Type B pancreatic cell (in vitro differentiated cells): ENCODE measurements at regions not wholly inside any gene's neighbourhood (a gene's known extent, or its start where the extent isn't known, plus 50 kb on each side); places are given as distances from the start of the nearest gene placed in this dataset.

Experiments
- DNase-seq: peaks from one replicate; pipeline ENCODE4 v3.0.0; 2021; ENCODE audit warnings: mixed read lengths; ENCODE audit not compliant: unreplicated experiment; ENCODE audit errors: extremely low spot score
- H3K27ac Mint-ChIP-seq: 2 replicates; pipeline ENCODE4 v1.8.0; 2021; ENCODE audit warnings: mild to moderate bottlenecking, mixed read lengths
- H3K27me3 Mint-ChIP-seq: 2 replicates; pipeline ENCODE4 v1.8.0; 2021; ENCODE audit warnings: mixed read lengths
- H3K36me3 Mint-ChIP-seq: 2 replicates; pipeline ENCODE4 v1.8.0; 2021; ENCODE audit warnings: mixed read lengths
- H3K4me1 Mint-ChIP-seq: one replicate; pipeline ENCODE4 v1.8.0; 2021; ENCODE audit warnings: mixed read lengths; ENCODE audit not compliant: unreplicated experiment
- H3K4me3 Mint-ChIP-seq: 2 replicates; pipeline ENCODE4 v1.8.0; 2021; ENCODE audit warnings: mild to moderate bottlenecking, mixed read lengths
- H3K9me3 Mint-ChIP-seq: 2 replicates; pipeline ENCODE4 v1.8.0; 2021; ENCODE audit warnings: mixed read lengths
- CTCF ChIP-seq: fragments of 200-600 bp; sonication (generic); conservative IDR thresholded peaks from 2 replicates; pipeline ENCODE4 v1.5.0; 2021; ENCODE audit warnings: antibody characterized with exemption, mild to moderate bottlenecking

GRCh38 chrX:125947501-125947900 is 218.6 kb downstream of the DCAF12L2 start:
- Mint-ChIP-seq H3K4me3 (no peak overlapping the region), H3K27ac (no peak overlapping the region), H3K36me3 (no peaks in the 10 kb centered on the region), H3K9me3 (no peaks in the 10 kb centered on the region), H3K27me3 (no peaks in the 10 kb centered on the region), H3K4me1 (no peaks in the 10 kb centered on the region)
- no peak for TF ChIP-seq CTCF
- DNase-seq: no peak

DNA sequence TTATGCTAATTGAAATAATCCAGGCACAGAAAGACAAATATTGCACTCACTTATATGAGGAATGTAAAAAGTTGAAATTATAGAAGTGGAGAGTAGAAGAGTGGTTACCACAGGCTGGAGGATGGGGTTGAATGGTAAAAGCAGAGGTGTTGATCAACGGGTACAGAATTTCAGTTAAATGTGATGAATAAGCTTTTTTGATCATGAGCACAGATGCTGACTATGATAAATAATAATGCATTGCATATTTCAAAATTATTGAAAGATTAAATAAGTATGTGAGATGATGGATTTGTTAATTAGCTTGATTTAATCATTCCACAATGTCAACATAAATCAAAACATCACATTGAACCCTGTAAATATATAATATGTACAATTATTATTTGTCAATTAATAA is 213.1 kb downstream of the DCAF12L2 start:
- Mint-ChIP-seq H3K9me3 (no peaks in the 10 kb centered on the region), H3K4me3 (no peak overlapping the region), H3K4me1 (no peaks in the 10 kb centered on the region), H3K36me3 (no peaks in the 10 kb centered on the region), H3K27me3 (no peaks in the 10 kb centered on the region), H3K27ac (no peak overlapping the region)
- TF ChIP-seq CTCF: no peak
- no peak for DNase-seq

- no peaks in the 10 kb centered on the region for H3K4me1 Mint-ChIP-seq
- no peaks in the 10 kb centered on the region for H3K27me3 Mint-ChIP-seq
- no peaks in the 10 kb centered on the region for H3K9me3 Mint-ChIP-seq
- H3K27ac Mint-ChIP-seq: no peak overlapping the region
- H3K4me3 Mint-ChIP-seq: no peak overlapping the region
- H3K36me3 Mint-ChIP-seq: no peaks in the 10 kb centered on the region
- DNase-seq: no peak
- no peak for TF ChIP-seq CTCF
These were observed 212.3 kb downstream of the DCAF12L2 start for GRCh38 chrX:125953814-125954213.

DNA sequence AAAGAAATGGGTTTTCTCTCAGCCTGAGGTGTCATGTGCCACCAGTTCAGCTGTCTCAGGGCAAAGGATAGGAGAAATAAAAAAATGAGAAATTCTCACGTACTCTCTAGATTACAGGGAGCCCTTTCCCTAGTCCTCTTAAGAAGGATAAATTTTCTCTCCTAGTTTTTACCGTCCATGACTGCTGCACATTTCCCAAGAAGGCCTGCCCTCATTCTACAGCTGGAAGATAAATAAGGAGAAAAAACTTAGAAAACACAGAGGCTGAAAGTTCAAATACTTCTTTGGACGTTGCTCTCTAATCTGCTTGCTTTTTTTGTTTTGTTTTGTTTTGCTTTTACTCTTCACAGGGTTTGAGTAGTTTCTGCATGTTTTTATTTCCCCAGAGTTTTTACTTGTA is 211.9 kb downstream of the DCAF12L2 start:
- no peaks in the 10 kb centered on the region for H3K9me3 Mint-ChIP-seq
- H3K36me3 Mint-ChIP-seq: no peaks in the 10 kb centered on the region
- no peak overlapping the region for H3K4me3 Mint-ChIP-seq
- no peaks in the 10 kb centered on the region for H3K4me1 Mint-ChIP-seq
- TF ChIP-seq CTCF: no peak
- H3K27me3 Mint-ChIP-seq: no peaks in the 10 kb centered on the region
- H3K27ac Mint-ChIP-seq: no peak overlapping the region
- DNase-seq: no peak

DNA sequence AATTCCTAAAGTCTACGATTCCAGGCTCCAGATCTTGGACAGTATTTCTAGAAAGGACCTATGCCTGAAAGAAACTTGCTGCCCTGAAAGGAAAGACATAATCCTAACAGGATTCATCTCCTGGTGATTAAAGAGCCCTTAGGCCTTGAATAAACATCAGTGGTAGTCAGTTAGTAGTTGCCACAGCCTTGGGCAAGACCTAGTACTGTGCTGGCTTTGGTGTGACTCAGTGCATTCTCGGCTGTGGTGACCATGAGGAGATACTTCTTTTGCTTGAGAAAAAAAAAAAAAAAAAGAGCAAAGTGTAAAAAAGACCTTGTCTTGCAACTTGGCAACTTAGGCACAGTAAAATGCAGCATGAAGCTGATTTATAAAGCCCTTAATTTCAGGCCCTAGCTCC is 188.2 kb downstream of the DCAF12L2 start:
- DNase-seq: no peak
- no peak overlapping the region for H3K27ac Mint-ChIP-seq
- no peak overlapping the region for H3K4me3 Mint-ChIP-seq
- H3K27me3 Mint-ChIP-seq: no peaks in the 10 kb centered on the region
- H3K36me3 Mint-ChIP-seq: no peaks in the 10 kb centered on the region
- H3K9me3 Mint-ChIP-seq: no peaks in the 10 kb centered on the region
- no peaks in the 10 kb centered on the region for H3K4me1 Mint-ChIP-seq
- TF ChIP-seq CTCF: no peak

DNA sequence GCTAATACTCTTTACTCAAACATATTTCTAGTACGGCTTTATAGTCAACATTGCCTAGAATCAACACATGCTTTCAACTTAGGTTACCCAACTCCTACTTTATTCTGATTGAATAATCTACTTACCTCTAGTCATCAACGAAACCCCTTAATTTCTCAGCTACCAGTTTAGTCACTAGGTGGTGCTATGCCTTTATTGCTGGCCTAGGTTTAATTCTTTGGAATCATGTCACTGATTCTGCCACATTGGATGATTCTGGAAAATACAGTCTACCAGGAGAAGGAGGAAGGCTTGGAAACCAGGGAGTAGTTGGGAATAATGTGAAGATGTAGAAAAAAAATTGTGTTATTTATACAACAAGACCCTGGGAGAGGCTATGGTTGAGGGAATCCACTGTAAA is 167.7 kb downstream of the DCAF12L2 start:
- peak; percentile 75 for TF ChIP-seq CTCF
- Mint-ChIP-seq H3K27ac (no peak overlapping the region), H3K27me3 (no peaks in the 10 kb centered on the region), H3K4me1 (no peaks in the 10 kb centered on the region), H3K36me3 (no peaks in the 10 kb centered on the region), H3K4me3 (no peak overlapping the region), H3K9me3 (no peaks in the 10 kb centered on the region)
- no peak for DNase-seq
